PC-9 (cell line): ENCODE measurements at regions not wholly inside any gene's neighbourhood (a gene's known extent, or its start where the extent isn't known, plus 50 kb on each side); places are given as distances from the start of the nearest gene placed in this dataset.
"Not testable (repeated sequence)": the region's sequence is repeated elsewhere in the genome, so short reads cannot be mapped to it uniquely, and the experiment has no call there.

ENCODE experiments used
- BruUV-seq: library from RNA; stranded (reverse); fragments of 400-500 nt; replicated peaks from 2 replicates; lab custom pipeline; 2021; lab: Mats Ljungman, UMichigan
- CTCF ChIA-PET: fragments of 300-600 bp; sonication (Branson Sonifier 250); formaldehyde crosslinking; loops from one replicate; lab custom pipeline; 2022; ENCODE audit warnings: antibody characterized with exemption; lab: Charles Lee
- POLR2A ChIA-PET: fragments of 300-600 bp; sonication (Branson Sonifier 250); formaldehyde crosslinking; loops from one replicate; lab custom pipeline; 2022; ENCODE audit warnings: antibody characterized with exemption; ENCODE audit not compliant: unreplicated experiment; lab: Charles Lee
- DNase-seq, 2 experiments: peaks; one replicate each; pipeline versions ENCODE4 v3.0.0 to v3.0.0-alpha.2; 2015 to 2022; ENCODE audit warnings: mixed read lengths in 1 of 2
- H2AFZ ChIP-seq: fragments of 200-600 bp; sonication (generic); 2 replicates; pipeline ENCODE4 v1.8.1; 2017; ENCODE audit warnings: antibody characterized with exemption
- H3F3A ChIP-seq: fragments of 200-600 bp; sonication (generic); 2 replicates; pipeline ENCODE4 v1.8.1; 2017; ENCODE audit warnings: antibody characterized with exemption, mild to moderate bottlenecking, low read depth; ENCODE audit not compliant: insufficient read depth
- H3K27ac ChIP-seq: fragments of 200-600 bp; sonication (generic); 2 replicates; pipeline ENCODE4 v1.6.1; 2016; ENCODE audit warnings: mixed run types
- H3K27me3 ChIP-seq: fragments of 200-600 bp; sonication (generic); 2 replicates; pipeline ENCODE4 v1.6.1; 2016; ENCODE audit warnings: low read depth, mixed run types; ENCODE audit not compliant: insufficient read depth
- H3K36me3 ChIP-seq: fragments of 200-600 bp; sonication (generic); 2 replicates; pipeline ENCODE4 v1.6.1; 2016; ENCODE audit warnings: low read depth, mixed run types
- H3K4me1 ChIP-seq: fragments of 200-600 bp; sonication (generic); replicated peaks from 2 replicates; pipeline ENCODE4 v1.6.1; 2016; ENCODE audit warnings: mixed run types; ENCODE audit not compliant: insufficient read depth
- H3K4me2 ChIP-seq: fragments of 200-600 bp; sonication (generic); 2 replicates; pipeline ENCODE4 v1.6.1; 2017; ENCODE audit warnings: mixed run types
- H3K4me3 ChIP-seq: fragments of 200-600 bp; sonication (generic); 2 replicates; pipeline ENCODE4 v1.6.1; 2016; ENCODE audit warnings: mixed run types
- H3K79me2 ChIP-seq: fragments of 200-600 bp; sonication (generic); 2 replicates; pipeline ENCODE4 v1.6.1; 2017; ENCODE audit warnings: low read depth, mixed run types
- H3K9me2 ChIP-seq: fragments of 200-600 bp; sonication (generic); 2 replicates; pipeline ENCODE4 v1.8.1; 2017; ENCODE audit warnings: mild to moderate bottlenecking; ENCODE audit not compliant: insufficient read depth
- H3K9me3 ChIP-seq: fragments of 200-600 bp; sonication (generic); 2 replicates; pipeline ENCODE4 v1.8.1; 2016; ENCODE audit warnings: low read depth; ENCODE audit not compliant: insufficient read depth
- H4K20me1 ChIP-seq: fragments of 200-600 bp; sonication (generic); 2 replicates; pipeline ENCODE4 v1.8.1; 2017; ENCODE audit not compliant: insufficient read depth
- EZH2 ChIP-seq: fragments of 200-600 bp; sonication (generic); IDR thresholded peaks from 2 replicates; pipeline ENCODE4 v1.8.0; 2017; ENCODE audit warnings: antibody characterized with exemption, low read depth
- intact Hi-C: fragments of 100-400 bp; cut with micrococcal nuclease; formaldehyde crosslinking; loops from one replicate; pipeline ENCODE4 v1.10.0; 2022; ENCODE audit not compliant: unreplicated experiment
- TF ChIP-seq, protein P1 (sequence below): fragments of 200-600 bp; sonication (generic); conservative IDR thresholded peaks from 2 replicates; pipeline ENCODE4 v1.6.1; 2017; ENCODE audit warnings: mixed run types, antibody characterized with exemption, mild to moderate bottlenecking, moderate library complexity

GRCh38 chr7:85341973-85342372 lies 155.1 kb upstream of the SEMA3D start:
- no peak for TF ChIP-seq EZH2
- TF ChIP-seq, protein P1, sequence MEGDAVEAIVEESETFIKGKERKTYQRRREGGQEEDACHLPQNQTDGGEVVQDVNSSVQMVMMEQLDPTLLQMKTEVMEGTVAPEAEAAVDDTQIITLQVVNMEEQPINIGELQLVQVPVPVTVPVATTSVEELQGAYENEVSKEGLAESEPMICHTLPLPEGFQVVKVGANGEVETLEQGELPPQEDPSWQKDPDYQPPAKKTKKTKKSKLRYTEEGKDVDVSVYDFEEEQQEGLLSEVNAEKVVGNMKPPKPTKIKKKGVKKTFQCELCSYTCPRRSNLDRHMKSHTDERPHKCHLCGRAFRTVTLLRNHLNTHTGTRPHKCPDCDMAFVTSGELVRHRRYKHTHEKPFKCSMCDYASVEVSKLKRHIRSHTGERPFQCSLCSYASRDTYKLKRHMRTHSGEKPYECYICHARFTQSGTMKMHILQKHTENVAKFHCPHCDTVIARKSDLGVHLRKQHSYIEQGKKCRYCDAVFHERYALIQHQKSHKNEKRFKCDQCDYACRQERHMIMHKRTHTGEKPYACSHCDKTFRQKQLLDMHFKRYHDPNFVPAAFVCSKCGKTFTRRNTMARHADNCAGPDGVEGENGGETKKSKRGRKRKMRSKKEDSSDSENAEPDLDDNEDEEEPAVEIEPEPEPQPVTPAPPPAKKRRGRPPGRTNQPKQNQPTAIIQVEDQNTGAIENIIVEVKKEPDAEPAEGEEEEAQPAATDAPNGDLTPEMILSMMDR, result no peak
- no peaks in the 10 kb centered on the region; the same call in 1 of the 2 replicates for H3K9me2 ChIP-seq

GRCh38 chr7:85341121-85341520 lies 154.3 kb upstream of the SEMA3D start:
- intact Hi-C loops, result no loop called here
- no TSS peak for BruUV-seq
- no peaks in the 10 kb centered on the region for H3F3A ChIP-seq
- TF ChIP-seq, protein P1, result no peak
- TF ChIP-seq EZH2, result no peak
- no peak overlapping the region for H3K27ac ChIP-seq
- no peaks in the 10 kb centered on the region; the same call in 1 of the 2 replicates for H3K9me2 ChIP-seq
- CTCF ChIA-PET, result no interaction called here
- no peaks in the 10 kb centered on the region for H3K36me3 ChIP-seq
- POLR2A ChIA-PET, result no interaction called here
- H3K27me3 ChIP-seq, result no peaks in the 10 kb centered on the region
- H4K20me1 ChIP-seq, result no peaks in the 10 kb centered on the region
- H3K4me1 ChIP-seq, result no peaks in the 10 kb centered on the region
- H3K4me2 ChIP-seq, result no peak overlapping the region
- no peak overlapping the region for H2AFZ ChIP-seq
- no peaks in the 10 kb centered on the region for H3K9me3 ChIP-seq
- no peaks in the 10 kb centered on the region for H3K79me2 ChIP-seq
- no peak overlapping the region for H3K4me3 ChIP-seq
- no peak for DNase-seq

More at GRCh38 chr7:85341973-85342372, 155.1 kb upstream of the SEMA3D start:
- H3K4me2 ChIP-seq, result no peak overlapping the region
- CTCF ChIA-PET, result no interaction called here
- BruUV-seq, result no TSS peak
- no peaks in the 10 kb centered on the region for H3K79me2 ChIP-seq
- no peaks in the 10 kb centered on the region for H3K36me3 ChIP-seq
- no peak overlapping the region for H2AFZ ChIP-seq
- POLR2A ChIA-PET, result no interaction called here
- no peaks in the 10 kb centered on the region for H3F3A ChIP-seq
- DNase-seq, result no peak
- no peak overlapping the region for H3K27ac ChIP-seq
- H4K20me1 ChIP-seq, result no peaks in the 10 kb centered on the region
- H3K27me3 ChIP-seq, result no peaks in the 10 kb centered on the region
- no peak overlapping the region for H3K4me3 ChIP-seq
- intact Hi-C loops, result no loop called here
- H3K4me1 ChIP-seq, result no peaks in the 10 kb centered on the region
- no peaks in the 10 kb centered on the region for H3K9me3 ChIP-seq

GRCh38 chr7:85336086-85336485 lies 149.2 kb upstream of the SEMA3D start:
- intact Hi-C loops, result no loop called here
- Histone ChIP-seq H3K4me1 (no peaks in the 10 kb centered on the region), H3K4me3 (no peak overlapping the region; the same call in 1 of the 2 replicates), H3K9me2 (no peaks in the 10 kb centered on the region), H3K79me2 (no peaks in the 10 kb centered on the region), H2AFZ (peak overlapping the region; percentile 62; the same call in 1 of the 2 replicates), H3K36me3 (no peaks in the 10 kb centered on the region), H3K27ac (no peak overlapping the region), H3K4me2 (peak overlapping the region; percentile 63), H4K20me1 (no peaks in the 10 kb centered on the region), H3K27me3 (no peaks in the 10 kb centered on the region), H3F3A (no peaks in the 10 kb centered on the region), H3K9me3 (no peaks in the 10 kb centered on the region)
- no TSS peak for BruUV-seq
- CTCF ChIA-PET, result no interaction called here
- no peak for DNase-seq
- POLR2A ChIA-PET, result interaction anchor here (0.6 kb wide), 1 partner anchor 527 kb away, joined by 3 read pairs; no protein-coding TSS in a partner anchor
- no peak for TF ChIP-seq EZH2
- TF ChIP-seq, protein P1, result no peak

DNA sequence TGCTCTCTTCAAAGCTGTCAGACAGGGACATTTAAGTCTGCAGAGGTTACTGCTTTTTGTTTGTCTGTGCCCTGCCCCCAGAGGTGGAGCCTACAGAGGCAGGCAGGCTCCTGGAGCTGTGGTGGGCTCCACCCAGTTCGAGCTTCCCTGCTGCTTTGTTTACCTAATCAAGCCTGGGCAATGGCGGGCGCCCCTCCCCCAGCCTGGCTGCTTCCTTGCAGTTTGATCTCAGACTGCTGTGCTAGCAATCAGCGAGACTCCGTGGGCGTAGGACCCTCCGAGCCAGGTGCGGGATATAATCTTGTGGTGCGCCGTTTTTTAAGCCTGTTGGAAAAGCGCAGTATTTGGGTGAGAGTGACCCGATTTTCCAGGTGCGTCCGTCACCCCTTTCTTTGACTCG lies 148.3 kb upstream of the SEMA3D start:
- H3K79me2 ChIP-seq, H3K9me3 ChIP-seq, POLR2A ChIA-PET, CTCF ChIA-PET, H3K36me3 ChIP-seq, BruUV-seq, H3K27ac ChIP-seq, H3K4me1 ChIP-seq, H3K9me2 ChIP-seq, H2AFZ ChIP-seq, H3K27me3 ChIP-seq, H4K20me1 ChIP-seq, H3F3A ChIP-seq, intact Hi-C loops: not testable (repeated sequence)
- peak overlapping the region; percentile 36; the same call in 1 of the 2 replicates for H3K4me3 ChIP-seq
- H3K4me2 ChIP-seq, result peak overlapping the region; percentile 63; the same call in 1 of the 2 replicates
- peak in 1 of 2 experiments; percentile 61 for DNase-seq
